ENCODE measurements at regions not wholly inside any gene's neighbourhood (a gene's known extent, or its start where the extent isn't known, plus 50 kb on each side); places are given as distances from the start of the nearest gene placed in this dataset.
"Not testable (repeated sequence)": the region's sequence is repeated elsewhere in the genome, so short reads cannot be mapped to it uniquely, and the experiment has no call there.

- 37 to 58% methylated on average over 1 of the region's 1 CpG for WGBS, 2 donors
- H3K27ac ChIP-seq: peak overlapping the region in 1 of 2 donors; percentile 36
- no peaks in the 10 kb centered on the region for H3K9me3 ChIP-seq
- H3K4me1 ChIP-seq: no peaks in the 10 kb centered on the region
- no peaks in the 10 kb centered on the region for H3K27me3 ChIP-seq
- no peaks in the 10 kb centered on the region for H3K36me3 ChIP-seq (ENCODE audit: low read depth, missing control alignments)
- H3K4me3 ChIP-seq: no peak overlapping the region
- DNase-seq: no peak
- intact Hi-C loops (cut with DNase I; ENCODE audit: low total_unique reads): no loop called here
- TF ChIP-seq, protein P1, sequence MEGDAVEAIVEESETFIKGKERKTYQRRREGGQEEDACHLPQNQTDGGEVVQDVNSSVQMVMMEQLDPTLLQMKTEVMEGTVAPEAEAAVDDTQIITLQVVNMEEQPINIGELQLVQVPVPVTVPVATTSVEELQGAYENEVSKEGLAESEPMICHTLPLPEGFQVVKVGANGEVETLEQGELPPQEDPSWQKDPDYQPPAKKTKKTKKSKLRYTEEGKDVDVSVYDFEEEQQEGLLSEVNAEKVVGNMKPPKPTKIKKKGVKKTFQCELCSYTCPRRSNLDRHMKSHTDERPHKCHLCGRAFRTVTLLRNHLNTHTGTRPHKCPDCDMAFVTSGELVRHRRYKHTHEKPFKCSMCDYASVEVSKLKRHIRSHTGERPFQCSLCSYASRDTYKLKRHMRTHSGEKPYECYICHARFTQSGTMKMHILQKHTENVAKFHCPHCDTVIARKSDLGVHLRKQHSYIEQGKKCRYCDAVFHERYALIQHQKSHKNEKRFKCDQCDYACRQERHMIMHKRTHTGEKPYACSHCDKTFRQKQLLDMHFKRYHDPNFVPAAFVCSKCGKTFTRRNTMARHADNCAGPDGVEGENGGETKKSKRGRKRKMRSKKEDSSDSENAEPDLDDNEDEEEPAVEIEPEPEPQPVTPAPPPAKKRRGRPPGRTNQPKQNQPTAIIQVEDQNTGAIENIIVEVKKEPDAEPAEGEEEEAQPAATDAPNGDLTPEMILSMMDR (IDR thresholded peaks at IDR 0.05): no peak
- TF ChIP-seq POLR2A (IDR thresholded peaks at IDR 0.05): no peak
These were observed 146.2 kb downstream of the PCDH7 start for GRCh38 chr4:30866346-30866745.

- Histone ChIP-seq H3K4me3 (no peak overlapping the region), H3K27ac (peak overlapping the region in 1 of 2 donors; percentile 14), H3K27me3 (no peaks in the 10 kb centered on the region), H3K4me1 (no peaks in the 10 kb centered on the region), H3K36me3 (ENCODE audit: low read depth, missing control alignments) (no peaks in the 10 kb centered on the region), H3K9me3 (no peaks in the 10 kb centered on the region)
- TF ChIP-seq, protein P1 (IDR thresholded peaks at IDR 0.05): no peak
- intact Hi-C loops (cut with DNase I; ENCODE audit: low total_unique reads): no loop called here
- no peak for DNase-seq
- 91 to 97% methylated on average over 1 of the region's 1 CpG for WGBS, 2 donors
These were observed 146.7 kb downstream of the PCDH7 start for GRCh38 chr4:30866907-30867306.

GRCh38 chr4:30867427-30867826 lies 147.3 kb downstream of the PCDH7 start:
- H3K4me1 ChIP-seq: no peaks in the 10 kb centered on the region
- no peak overlapping the region for H3K4me3 ChIP-seq
- DNase-seq: no peak
- H3K27ac ChIP-seq: no peak overlapping the region
- 84 to 94% methylated on average over 2 to 3 of the region's 3 CpGs for WGBS, 2 donors
- no peaks in the 10 kb centered on the region for H3K9me3 ChIP-seq
- no peaks in the 10 kb centered on the region for H3K27me3 ChIP-seq
- no peak for TF ChIP-seq POLR2A (IDR thresholded peaks at IDR 0.05)
- TF ChIP-seq, protein P1 (IDR thresholded peaks at IDR 0.05): no peak
- H3K36me3 ChIP-seq (ENCODE audit: low read depth, missing control alignments): no peaks in the 10 kb centered on the region
- intact Hi-C loops (cut with DNase I; ENCODE audit: low total_unique reads): no loop called here

- H3K36me3 ChIP-seq (ENCODE audit: low read depth, missing control alignments): no peaks in the 10 kb centered on the region
- DNase-seq: no peak
- no peak overlapping the region for H3K27ac ChIP-seq
- intact Hi-C loops (cut with DNase I; ENCODE audit: low total_unique reads): no loop called here
- no peaks in the 10 kb centered on the region for H3K4me1 ChIP-seq
- H3K9me3 ChIP-seq: no peaks in the 10 kb centered on the region
- H3K27me3 ChIP-seq: no peaks in the 10 kb centered on the region
- 89% methylated on average over 5 of the region's 5 CpGs for WGBS, 2 donors
- H3K4me3 ChIP-seq: no peak overlapping the region
- TF ChIP-seq, protein P1 (IDR thresholded peaks at IDR 0.05): no peak
- TF ChIP-seq POLR2A (IDR thresholded peaks at IDR 0.05): no peak
These were observed 148.1 kb downstream of the PCDH7 start for GRCh38 chr4:30868111-30868895.

DNA sequence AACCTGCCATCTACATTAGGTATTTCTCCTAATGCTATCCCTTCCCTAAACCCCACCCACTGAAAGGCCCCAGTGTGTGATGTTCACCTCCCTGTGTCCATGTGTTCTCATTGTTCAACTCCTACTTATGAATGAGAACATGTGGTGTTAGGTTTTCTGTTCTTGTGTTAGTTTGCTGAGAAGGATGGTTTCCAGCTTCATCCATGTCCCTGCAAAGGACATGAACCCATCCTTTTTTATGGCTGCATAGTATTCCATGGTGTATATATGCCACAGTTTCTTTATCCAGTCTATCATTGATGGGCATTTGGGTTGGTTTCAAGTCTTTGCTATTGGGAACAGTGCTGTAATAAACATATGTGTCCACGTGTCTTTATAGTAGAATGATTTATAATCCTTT lies 149.2 kb downstream of the PCDH7 start:
- H3K27me3 ChIP-seq; H3K9me3 ChIP-seq; intact Hi-C loops (cut with DNase I; ENCODE audit: low total_unique reads); H3K4me3 ChIP-seq; H3K36me3 ChIP-seq (ENCODE audit: low read depth, missing control alignments); DNase-seq; H3K4me1 ChIP-seq; H3K27ac ChIP-seq: not testable (repeated sequence)
- 89 to 92% methylated on average over 1 of the region's 1 CpG for WGBS, 2 donors
